SK-N-DZ (cell line): ENCODE measurements at regions not wholly inside any gene's neighbourhood (a gene's known extent, or its start where the extent isn't known, plus 50 kb on each side); places are given as distances from the start of the nearest gene placed in this dataset.

ENCODE experiments used
- DNase-seq: peaks from one replicate; pipeline ENCODE4 v3.0.0-alpha.2; 2015; ENCODE audit warnings: low spot score

- no peak for DNase-seq
These were observed 420.1 kb upstream of the MEF2C start for GRCh38 chr5:89303033-89303480.

- DNase-seq = no peak
These were observed 419.3 kb upstream of the MEF2C start for GRCh38 chr5:89302102-89302891.

- DNase-seq = no peak
These were observed 418.5 kb upstream of the MEF2C start for GRCh38 chr5:89301321-89302025.

GRCh38 chr5:89300426-89300970, 417.5 kb upstream of the MEF2C start:
- no peak for DNase-seq

GRCh38 chr5:89299998-89300397, 417.0 kb upstream of the MEF2C start:
- DNase-seq = no peak

GRCh38 chr5:89297066-89297465, 414.1 kb upstream of the MEF2C start:
- no peak for DNase-seq

- no peak for DNase-seq
These were observed 410.8 kb upstream of the MEF2C start for GRCh38 chr5:89293810-89294209.

- DNase-seq = no peak
These were observed 409.5 kb upstream of the MEF2C start for GRCh38 chr5:89292487-89292886.

GRCh38 chr5:89289604-89290003, 406.6 kb upstream of the MEF2C start:
- no peak for DNase-seq

- DNase-seq = peak; percentile 39
These were observed 405.0 kb upstream of the MEF2C start for GRCh38 chr5:89287964-89288363.

GRCh38 chr5:89286320-89286719, 403.3 kb upstream of the MEF2C start:
- no peak for DNase-seq

GRCh38 chr5:89283728-89284493, 400.9 kb upstream of the MEF2C start:
- DNase-seq = no peak

GRCh38 chr5:89282554-89283510, 399.8 kb upstream of the MEF2C start:
- no peak for DNase-seq

- DNase-seq = no peak
These were observed 399.0 kb upstream of the MEF2C start for GRCh38 chr5:89281766-89282553.

- no peak for DNase-seq
These were observed 398.2 kb upstream of the MEF2C start for GRCh38 chr5:89281211-89281610.

GRCh38 chr5:89280103-89281037, 397.4 kb upstream of the MEF2C start:
- no peak for DNase-seq

GRCh38 chr5:89279391-89280036, 396.5 kb upstream of the MEF2C start:
- DNase-seq = no peak

GRCh38 chr5:89277816-89278215, 394.8 kb upstream of the MEF2C start:
- DNase-seq = no peak
